PC-3 (cell line): ENCODE measurements at regions not wholly inside any gene's neighbourhood (a gene's known extent, or its start where the extent isn't known, plus 50 kb on each side); places are given as distances from the start of the nearest gene placed in this dataset.

Experiments
- EZH2phosphoT487 ChIP-seq: fragments of 300-600 bp; sonication (generic); IDR thresholded peaks from 2 replicates; pipeline ENCODE4 v1.6.1; 2018; ENCODE audit warnings: mild to moderate bottlenecking, antibody characterized with exemption, low read length, borderline replicate concordance
- TF ChIP-seq, protein P1 (sequence below): fragments of 300-600 bp; sonication (generic); conservative IDR thresholded peaks from 2 replicates; pipeline ENCODE4 v1.5.1; 2017; ENCODE audit warnings: antibody characterized with exemption, low read depth, mild to moderate bottlenecking, low read length

GRCh38 chr14:98551028-98551427 lies 721.0 kb downstream of the BCL11B start:
- TF ChIP-seq EZH2phosphoT487, result no peak
- TF ChIP-seq, protein P1, sequence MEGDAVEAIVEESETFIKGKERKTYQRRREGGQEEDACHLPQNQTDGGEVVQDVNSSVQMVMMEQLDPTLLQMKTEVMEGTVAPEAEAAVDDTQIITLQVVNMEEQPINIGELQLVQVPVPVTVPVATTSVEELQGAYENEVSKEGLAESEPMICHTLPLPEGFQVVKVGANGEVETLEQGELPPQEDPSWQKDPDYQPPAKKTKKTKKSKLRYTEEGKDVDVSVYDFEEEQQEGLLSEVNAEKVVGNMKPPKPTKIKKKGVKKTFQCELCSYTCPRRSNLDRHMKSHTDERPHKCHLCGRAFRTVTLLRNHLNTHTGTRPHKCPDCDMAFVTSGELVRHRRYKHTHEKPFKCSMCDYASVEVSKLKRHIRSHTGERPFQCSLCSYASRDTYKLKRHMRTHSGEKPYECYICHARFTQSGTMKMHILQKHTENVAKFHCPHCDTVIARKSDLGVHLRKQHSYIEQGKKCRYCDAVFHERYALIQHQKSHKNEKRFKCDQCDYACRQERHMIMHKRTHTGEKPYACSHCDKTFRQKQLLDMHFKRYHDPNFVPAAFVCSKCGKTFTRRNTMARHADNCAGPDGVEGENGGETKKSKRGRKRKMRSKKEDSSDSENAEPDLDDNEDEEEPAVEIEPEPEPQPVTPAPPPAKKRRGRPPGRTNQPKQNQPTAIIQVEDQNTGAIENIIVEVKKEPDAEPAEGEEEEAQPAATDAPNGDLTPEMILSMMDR, result no peak
